GM13976 (cell line): ENCODE measurements at regions not wholly inside any gene's neighbourhood (a gene's known extent, or its start where the extent isn't known, plus 50 kb on each side); places are given as distances from the start of the nearest gene placed in this dataset.

Experiments
- DNase-seq: peaks from one replicate; pipeline ENCODE4 v3.0.0; 2012; ENCODE audit warnings: low spot score
- CTCF ChIP-seq: IDR thresholded peaks from 2 replicates; pipeline ENCODE4 v1.5.1; 2012; ENCODE audit warnings: borderline replicate concordance, mild to moderate bottlenecking; ENCODE audit not compliant: insufficient read depth; ENCODE audit errors: extremely low read depth, missing control alignments, control extremely low read depth
- in situ Hi-C: fragments of 300-500 bp; cut with MboI; formaldehyde crosslinking; loops from one replicate; pipeline ENCODE4 v1.12.0; 2022; ENCODE audit warnings: low sequenced_read_pairs, mixed read lengths, inconsistent platforms; ENCODE audit not compliant: unreplicated experiment

- no peak for DNase-seq
- in situ Hi-C loops: no loop called here
- no peak for TF ChIP-seq CTCF
Measured at GRCh38 chr5:106600803-106601202, 1069.9 kb downstream of the EFNA5 start.

- TF ChIP-seq CTCF: no peak
- in situ Hi-C loops: no loop called here
- no peak for DNase-seq
Measured at GRCh38 chr5:106595864-106596263, 1074.9 kb downstream of the EFNA5 start.

GRCh38 chr5:106584268-106584667, 1086.5 kb downstream of the EFNA5 start:
- in situ Hi-C loops: no loop called here
- no peak for DNase-seq
- no peak for TF ChIP-seq CTCF

- no peak for DNase-seq
- TF ChIP-seq CTCF: no peak
- in situ Hi-C loops: no loop called here
Measured at GRCh38 chr5:106578736-106579135, 1092.0 kb downstream of the EFNA5 start.

- TF ChIP-seq CTCF: no peak
- in situ Hi-C loops: no loop called here
- no peak for DNase-seq
Measured at GRCh38 chr5:106574820-106575219, 1095.9 kb downstream of the EFNA5 start.

GRCh38 chr5:106566031-106566430, 1104.7 kb downstream of the EFNA5 start:
- TF ChIP-seq CTCF: no peak
- in situ Hi-C loops: no loop called here

GRCh38 chr5:106545325-106545724, 1125.4 kb downstream of the EFNA5 start:
- TF ChIP-seq CTCF: no peak
- no peak for DNase-seq
- in situ Hi-C loops: no loop called here

More at GRCh38 chr5:106566031-106566430, 1104.7 kb downstream of the EFNA5 start:
- DNase-seq: no peak
